GM19043 (cell line): ENCODE measurements at regions not wholly inside any gene's neighbourhood (a gene's known extent, or its start where the extent isn't known, plus 50 kb on each side); places are given as distances from the start of the nearest gene placed in this dataset.

Source experiments
- ATAC-seq: cut with Tn5 transposase; IDR thresholded peaks from one replicate; pipeline ENCODE4 v1.9.1; 2021; ENCODE audit warnings: low read depth; ENCODE audit not compliant: unreplicated experiment

DNA sequence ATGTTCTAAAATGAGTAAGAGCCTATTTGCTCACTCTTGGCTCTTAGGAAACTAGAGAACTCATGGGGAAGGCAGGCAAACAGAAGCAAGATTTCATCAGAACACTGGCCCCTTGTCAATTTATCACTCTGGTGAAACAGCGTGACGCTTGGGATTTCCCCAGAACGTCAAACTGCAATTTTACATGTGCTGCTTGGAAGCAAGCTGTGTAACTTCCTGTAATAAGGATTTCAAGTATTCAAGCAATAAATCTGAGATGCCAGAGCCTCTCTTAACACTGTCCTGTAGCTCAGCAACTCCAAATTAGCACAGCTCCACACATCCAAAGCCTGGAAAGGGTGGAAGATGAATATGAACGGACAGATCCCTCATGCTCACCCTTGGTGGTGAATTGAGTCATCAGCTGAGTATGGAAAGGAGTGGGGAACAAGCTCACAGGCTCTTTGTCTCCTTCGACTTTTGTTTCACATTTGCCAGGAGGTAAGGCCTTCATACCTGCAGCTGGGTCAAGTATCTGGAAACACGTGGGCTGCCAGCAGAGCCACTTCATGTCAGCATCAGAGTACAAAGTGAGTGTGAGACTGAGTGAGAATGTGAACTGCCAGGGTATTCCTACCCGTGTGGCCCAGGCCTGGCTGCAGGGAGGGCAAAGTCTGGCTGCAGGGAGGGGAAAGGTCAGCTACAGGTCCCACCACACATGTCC is 140.4 kb upstream of the NAMPT start:
- peak; percentile 89 for ATAC-seq

DNA sequence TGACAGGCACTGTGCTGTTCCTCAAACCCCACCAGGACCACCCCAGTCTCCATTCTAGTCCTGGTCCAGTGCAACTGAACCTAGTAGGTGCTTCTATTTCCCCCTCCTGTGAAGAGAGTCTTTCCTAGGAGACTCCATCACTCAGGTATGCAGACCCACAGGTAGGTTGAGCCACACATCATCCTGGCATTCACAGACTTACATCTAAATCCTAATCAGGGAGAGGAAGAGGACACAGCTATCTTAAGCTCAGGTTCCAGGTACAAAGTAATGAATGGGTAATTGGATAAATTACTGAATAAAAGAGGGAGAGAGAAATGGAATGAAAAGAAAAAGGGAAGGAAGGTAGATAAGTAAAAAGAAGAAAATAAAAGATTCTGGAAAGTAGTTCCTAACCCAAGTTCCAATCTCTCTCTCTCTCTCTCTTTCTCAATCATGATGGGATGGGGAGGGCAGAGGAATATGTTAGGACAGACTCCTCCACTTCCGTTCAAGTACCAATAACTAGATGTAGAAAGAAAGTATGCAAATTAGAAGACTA is 139.8 kb upstream of the NAMPT start:
- ATAC-seq: no peak

- ATAC-seq: no peak
Observed at GRCh38 chr7:106423821-106424475, 139.2 kb upstream of the NAMPT start.

GRCh38 chr7:106423111-106423510 is 138.3 kb upstream of the NAMPT start:
- no peak for ATAC-seq

GRCh38 chr7:106421181-106421762 is 136.5 kb upstream of the NAMPT start:
- ATAC-seq: no peak

GRCh38 chr7:106420736-106421135 is 136.0 kb upstream of the NAMPT start:
- ATAC-seq: no peak

GRCh38 chr7:106420210-106420609 is 135.4 kb upstream of the NAMPT start:
- no peak for ATAC-seq

DNA sequence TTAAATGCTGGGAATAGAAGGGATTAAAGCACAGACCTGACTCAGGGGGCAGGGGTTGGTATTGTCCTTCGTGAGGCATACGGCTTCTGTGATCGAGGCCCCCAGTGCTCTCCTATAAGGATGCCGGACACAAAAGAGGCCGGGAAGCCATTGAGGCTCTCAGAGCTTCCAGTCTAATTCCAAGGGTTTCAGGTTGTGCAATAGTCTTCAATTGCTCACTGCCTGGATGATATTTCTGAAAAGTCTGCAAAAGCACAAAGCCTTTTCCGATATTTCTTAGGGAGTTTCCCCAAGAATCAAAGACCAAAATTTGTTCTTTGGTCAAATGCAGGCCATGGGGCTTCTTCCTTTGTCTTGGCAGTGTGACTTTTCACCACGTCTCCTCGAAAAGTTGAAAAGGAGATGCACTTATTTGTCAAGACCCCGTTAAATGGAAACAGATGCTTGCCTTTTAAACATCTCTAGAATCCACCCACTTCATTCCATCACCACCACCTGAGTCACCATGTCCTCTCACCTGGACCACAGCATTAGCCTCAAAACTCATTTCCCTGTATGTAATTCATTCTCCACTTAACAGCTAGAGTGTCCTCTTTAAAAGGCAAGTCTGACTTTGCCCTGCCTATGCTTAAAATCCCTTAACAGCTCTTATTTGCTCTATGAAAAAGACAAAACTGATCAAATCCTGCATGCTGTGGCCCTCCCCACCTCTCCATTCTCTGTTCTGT is 134.8 kb upstream of the NAMPT start:
- no peak for ATAC-seq

DNA sequence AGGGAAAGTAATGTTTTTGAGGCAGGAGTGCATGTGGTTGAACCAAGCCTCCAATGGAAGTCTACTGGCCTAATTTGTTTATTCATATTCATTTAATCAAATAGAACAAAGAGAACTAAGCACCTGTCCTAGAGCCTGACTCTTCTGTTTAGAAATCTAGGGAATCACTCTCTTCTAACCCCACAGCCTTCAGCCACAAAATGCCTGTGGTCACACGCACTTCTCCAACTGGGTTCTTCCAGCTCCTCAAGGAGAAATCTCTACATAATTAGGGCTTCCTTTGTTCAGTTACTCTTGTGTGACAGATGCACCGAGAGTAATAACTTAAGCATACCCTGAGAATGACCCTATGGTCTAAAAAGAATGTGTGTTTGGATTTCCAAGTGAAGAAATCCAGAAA is 133.7 kb upstream of the NAMPT start:
- ATAC-seq: no peak

- no peak for ATAC-seq
Observed at GRCh38 chr7:106418094-106418493, 133.3 kb upstream of the NAMPT start.

DNA sequence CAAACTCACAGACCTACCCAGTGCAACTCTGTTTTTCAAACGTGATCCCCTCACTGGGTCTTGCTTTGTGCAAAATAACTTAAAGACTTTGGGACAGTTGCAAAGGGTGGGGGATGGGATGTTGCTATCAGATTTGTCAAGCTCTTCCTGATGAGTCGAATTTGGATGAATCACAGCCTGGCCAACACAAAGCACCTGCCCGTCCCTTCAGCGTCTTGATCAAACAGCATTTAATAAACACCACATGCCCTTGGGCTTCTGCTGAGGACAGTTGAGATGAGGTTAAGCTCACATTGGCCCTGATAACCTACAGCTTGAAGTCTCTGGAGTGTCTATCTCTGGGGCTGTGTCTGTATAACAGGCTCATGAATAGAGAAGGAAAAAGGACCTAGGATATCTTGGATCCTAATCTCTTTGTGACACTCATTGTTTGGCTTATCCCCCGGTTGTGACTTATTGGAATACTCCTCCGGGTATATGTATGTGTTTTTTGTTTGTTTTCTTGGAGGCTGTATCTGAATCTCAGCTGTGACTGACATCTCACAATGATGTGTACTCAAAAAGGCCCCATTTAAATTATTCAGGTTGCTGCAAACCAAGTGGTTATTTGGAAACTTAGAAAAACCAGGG is 132.6 kb upstream of the NAMPT start:
- no peak for ATAC-seq

- no peak for ATAC-seq
Observed at GRCh38 chr7:106416430-106416829, 131.6 kb upstream of the NAMPT start.

DNA sequence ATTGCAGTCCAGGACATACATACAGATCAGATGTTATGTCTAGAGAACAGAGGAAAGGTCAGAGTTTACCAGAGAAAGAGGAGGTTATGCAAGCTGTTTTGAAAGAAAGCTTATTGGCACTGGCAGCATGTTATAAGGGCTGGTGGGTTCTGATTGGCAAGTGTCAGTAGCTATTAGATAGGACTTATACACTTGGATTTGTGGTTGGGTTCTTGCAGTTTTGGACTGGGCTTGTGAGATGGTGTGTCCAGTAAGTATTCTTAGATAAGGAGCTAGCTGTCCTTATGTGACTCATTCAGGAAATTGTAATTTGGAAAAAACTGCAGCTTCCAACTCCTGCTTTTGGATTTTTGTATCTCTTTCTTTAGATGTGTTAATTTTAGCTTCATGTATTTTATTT is 130.7 kb upstream of the NAMPT start:
- no peak for ATAC-seq

GRCh38 chr7:106413446-106413845 is 128.7 kb upstream of the NAMPT start:
- no peak for ATAC-seq

DNA sequence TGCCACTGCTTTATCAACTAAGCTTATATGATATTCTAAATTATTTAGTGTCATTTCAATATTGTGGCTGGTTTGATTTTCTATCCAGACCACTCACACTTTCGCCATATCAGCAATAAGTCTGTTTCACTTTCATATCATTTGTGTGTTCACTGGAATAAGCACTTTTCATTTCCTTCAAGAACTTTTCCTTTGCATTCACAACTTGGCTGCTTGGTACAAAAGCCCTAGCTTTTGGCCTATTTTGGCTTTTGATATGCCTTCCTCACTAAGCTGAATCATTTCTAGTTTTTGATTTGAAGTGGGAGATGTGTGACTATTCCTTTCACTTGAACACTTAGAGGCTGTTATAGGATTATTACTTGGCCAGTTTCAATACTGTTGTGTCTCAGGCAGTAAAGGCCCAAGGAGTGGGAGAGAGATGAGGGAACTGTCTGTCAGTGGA is 120.9 kb upstream of the NAMPT start:
- ATAC-seq: no peak

GRCh38 chr7:106402898-106403297 is 118.1 kb upstream of the NAMPT start:
- no peak for ATAC-seq

DNA sequence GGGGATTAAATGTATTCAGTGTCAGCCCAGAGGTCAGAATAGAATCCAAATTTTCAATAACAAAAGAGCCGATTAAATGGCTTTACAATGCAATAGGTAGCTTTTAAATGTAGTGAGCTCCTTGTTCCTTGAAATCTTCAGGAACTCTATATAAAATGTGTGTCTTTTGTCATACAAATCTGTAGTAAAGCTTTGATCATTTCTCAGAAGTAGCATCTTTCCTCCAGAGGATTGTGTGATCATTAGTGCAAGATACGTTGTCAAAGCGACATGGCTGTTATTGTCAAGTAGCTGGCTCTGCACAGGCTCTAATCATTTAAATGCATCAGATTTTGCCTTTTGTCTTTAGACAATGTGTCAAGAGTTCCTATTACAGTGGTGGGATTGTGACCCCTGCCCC is 116.1 kb upstream of the NAMPT start:
- no peak for ATAC-seq

DNA sequence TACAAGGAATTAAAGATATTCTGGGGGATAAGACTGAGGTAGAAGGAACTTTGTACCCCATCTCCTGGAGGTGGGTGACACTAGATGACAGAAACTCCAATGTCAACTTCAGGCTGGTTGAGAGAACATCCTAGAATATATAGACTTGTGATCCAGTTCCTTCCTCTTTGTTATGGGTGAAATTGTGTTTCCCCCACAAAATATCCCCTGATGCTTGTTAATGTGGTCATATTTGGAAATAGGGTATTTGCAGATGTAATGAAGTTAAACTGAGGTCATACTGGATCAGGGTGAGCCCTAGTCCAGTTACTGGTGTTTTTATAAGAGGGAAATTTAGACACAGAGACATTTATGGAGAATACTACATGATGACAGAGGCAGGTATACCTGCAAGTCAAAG is 114.0 kb upstream of the NAMPT start:
- ATAC-seq: no peak

GRCh38 chr7:106397994-106398393 is 113.2 kb upstream of the NAMPT start:
- ATAC-seq: no peak

GRCh38 chr7:106394526-106394925 is 109.7 kb upstream of the NAMPT start:
- ATAC-seq: no peak
